NCI-H1417 treated with DMSO at 0.1 percent for 48 hours (cell line): ENCODE measurements at regions not wholly inside any gene's neighbourhood (a gene's known extent, or its start where the extent isn't known, plus 50 kb on each side); places are given as distances from the start of the nearest gene placed in this dataset.
"Not testable (repeated sequence)": the region's sequence is repeated elsewhere in the genome, so short reads cannot be mapped to it uniquely, and the experiment has no call there.

Source experiments
- DNase-seq: peaks from one replicate; lab custom pipeline; 2025; lab: John Stamatoyannopoulos, UW

DNA sequence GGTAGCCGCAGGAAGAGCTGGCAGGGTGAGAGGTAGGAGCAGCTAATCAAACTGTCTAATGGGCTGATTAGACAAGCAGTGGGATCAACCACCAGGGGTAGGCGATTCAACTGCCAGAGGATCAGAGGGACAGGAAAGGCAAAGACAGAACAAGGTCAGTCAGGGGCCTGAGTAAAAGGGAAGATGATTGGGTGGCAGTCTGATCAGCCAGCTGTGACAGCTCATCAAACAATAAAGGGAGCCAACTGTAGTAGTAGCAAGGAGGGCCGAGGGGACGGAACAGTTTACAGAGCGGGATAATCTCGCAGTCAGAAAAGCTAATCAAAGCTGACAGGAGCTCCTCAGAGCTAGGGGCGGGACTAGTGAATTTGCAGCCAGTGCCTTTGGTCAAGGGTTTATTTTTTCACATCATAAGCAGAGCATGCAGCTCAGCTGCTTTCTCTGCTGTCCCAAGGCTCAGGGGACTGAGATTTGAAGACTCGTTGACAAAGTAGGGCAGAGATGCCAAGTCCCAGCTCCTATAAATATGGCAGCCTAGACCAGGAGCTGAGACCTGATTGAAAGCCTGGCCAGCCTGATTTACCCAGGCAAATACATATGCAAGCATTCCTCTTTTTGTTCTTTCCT lies 418.2 kb downstream of the GABRG2 start:
- no peak for DNase-seq

DNA sequence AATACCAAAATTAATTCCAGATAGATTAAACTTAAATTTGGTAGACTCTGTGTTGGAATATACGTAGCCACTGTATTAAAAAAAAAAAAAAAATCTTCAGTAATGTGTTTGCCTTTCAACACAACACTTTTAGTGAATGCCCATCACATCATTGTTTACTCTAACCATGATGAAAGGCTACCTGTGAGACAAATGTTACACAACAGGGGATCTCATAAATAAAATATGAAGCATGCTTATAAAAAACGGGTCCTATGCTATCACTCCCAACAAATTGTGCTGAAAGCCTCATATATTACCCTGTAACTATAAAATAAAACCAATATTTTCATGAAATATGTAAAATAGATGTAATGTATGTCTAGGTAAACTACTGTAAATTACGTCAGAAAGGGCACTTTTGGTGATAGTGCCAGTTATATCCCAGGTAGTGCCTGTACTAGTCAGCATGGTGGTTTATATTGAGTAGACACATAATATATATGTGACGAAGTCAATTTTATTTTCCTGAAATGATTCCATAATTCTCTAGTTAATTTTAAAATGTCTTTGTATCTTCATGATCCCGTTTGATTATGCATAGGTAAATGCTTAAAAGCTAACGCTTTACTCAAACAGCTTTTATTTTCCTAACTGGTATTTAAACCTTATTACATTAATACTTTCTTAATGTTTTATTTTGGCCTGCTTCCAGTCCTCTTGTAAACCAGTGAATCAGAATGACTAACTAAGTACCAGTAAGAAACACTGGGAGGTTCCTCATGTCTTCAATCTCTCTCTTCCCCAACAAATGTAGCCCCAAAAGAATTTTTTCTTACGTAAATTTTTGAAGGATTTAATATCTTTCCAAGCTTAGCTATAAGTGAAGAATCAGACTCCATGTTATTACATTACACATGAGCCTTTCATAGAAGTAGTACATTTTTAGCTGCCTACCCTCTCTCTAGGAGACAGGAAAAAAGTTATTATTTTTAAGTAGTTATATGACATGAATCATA lies 420.3 kb downstream of the GABRG2 start:
- no peak for DNase-seq

DNA sequence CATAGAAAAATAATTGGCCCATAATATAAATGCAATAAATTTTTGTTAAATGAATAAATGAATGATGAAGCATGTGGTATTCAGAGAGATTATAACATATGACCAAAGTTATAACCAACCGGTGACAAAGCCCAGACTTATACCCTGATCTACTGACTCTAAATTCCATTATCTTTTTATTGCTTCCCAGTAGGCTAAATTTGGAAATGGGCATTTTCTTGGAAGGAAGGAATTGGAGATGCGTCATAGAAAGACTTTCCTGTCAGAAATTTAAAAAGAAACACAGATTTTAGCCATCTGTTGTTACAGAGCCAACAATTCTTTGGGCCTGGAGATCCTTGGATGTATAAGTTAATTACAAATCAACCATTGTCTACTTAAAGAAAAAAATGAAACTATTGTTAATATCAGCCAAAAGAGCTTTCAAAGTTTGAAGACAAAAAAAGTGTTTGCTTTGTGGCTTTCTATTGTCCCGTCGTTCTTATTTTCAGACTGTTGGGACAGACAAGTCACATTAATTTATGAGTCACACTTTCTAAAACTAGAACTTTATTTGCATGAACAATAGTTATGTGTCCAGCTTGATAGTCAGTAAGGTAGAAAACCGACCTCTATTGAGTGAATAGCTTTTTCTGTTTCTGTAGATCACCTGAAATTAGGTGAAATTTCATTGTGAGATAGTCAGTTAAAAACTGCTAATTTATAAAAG lies 428.7 kb downstream of the GABRG2 start:
- DNase-seq: no peak

DNA sequence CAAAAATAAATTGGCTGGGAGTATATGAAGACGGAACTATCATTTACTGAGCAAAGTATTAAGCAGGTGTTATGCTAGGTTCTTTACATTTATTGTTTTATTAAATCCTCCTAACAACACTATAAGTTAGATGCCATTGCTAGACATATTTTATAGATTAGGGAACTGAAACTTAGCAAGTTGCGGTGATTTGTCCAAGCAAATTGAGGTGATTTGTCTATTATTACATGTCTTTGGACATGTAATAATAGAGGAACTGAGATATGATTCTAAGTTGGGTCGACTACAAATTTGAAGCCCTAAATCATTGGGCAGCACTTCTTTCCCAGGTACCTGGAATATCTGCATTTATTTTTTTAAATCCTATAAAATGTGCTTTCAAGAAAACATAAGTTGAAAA lies 429.9 kb downstream of the GABRG2 start:
- no peak for DNase-seq

DNA sequence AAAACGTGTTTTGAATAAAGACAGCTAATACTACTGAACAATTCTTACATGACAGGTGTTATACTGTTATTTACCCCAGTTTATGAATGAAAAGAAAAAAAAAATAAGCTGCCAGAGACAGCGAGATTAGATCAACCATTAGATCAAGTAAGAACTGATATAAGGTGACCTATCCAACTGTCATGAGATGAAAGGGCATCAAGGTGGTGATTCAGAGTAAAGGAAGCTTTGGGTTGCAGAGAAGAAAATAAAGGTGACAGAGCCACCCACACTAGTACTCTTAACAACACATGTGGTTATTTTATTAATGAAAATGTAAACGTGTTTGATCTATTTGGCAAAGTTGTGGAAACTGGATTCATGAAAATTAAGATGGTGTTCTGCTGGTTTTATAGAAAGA lies 435.2 kb downstream of the GABRG2 start:
- DNase-seq: no peak

DNA sequence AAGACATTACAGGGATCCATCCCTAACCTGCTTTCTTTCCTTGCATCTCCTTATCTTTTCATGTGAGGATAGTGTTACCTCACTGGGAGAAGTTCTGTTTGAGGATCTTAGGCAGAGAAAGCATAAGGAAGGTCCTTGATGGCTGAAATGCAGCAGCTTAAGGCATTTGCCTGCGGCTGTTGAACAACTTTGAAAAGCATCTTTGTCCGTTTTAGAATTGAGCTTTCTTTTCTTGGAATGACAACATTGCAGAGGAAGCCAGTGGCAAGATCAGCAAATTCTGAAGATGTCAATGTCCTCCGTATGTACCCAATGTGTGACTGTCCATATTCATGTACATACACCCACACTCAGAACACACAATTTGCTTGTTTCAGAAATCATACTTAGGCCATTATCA lies 436.2 kb downstream of the GABRG2 start:
- DNase-seq: no peak

DNA sequence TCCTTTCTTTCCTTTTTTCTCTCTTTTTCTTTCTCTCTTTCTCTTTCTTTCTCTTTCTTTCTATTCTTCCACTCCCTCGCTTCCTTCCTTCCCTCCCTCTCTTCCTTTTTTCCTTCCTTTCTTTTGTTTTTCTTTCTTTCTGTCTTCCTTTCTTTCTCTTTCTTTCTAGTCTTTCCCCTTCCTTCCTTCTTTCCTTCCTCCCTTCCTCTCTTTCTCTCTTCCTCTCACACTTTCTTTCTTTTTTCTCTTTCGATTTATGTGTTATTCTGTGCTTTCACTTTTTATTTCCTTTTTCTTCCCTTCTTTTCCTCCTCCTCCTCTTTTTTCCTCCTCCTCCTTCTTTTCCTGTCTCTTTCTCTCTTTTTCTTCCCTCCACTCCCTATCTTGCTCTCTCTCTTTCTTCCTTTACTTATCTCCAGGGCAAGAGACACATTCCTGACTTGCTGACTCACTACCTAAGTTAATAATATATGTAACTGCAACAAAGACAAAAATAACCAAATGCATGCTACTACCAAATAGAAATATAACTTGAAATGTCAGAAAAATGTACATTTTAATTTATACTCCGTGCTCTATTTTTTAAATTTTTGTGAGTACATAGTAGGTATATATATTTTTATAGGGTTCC lies 445.5 kb downstream of the GABRG2 start:
- no peak for DNase-seq

DNA sequence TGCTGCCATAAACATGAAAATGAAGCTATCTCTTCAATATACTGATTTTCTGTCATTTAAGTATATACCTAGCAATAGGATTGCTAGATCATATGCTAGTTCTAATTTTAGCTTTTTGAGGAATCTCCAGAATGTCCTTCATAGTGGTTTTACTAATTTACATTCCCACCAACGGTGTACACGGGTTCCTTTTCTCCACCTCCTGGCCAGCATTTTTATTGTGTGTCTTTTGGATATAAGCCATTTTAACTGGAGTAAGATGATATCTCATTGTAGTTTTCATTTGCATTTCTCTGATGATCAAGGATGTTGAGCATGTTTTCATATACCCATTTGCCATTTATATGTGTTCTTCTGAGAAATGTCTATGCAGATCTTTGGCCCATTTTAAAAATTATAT lies 446.5 kb downstream of the GABRG2 start:
- DNase-seq: no peak

DNA sequence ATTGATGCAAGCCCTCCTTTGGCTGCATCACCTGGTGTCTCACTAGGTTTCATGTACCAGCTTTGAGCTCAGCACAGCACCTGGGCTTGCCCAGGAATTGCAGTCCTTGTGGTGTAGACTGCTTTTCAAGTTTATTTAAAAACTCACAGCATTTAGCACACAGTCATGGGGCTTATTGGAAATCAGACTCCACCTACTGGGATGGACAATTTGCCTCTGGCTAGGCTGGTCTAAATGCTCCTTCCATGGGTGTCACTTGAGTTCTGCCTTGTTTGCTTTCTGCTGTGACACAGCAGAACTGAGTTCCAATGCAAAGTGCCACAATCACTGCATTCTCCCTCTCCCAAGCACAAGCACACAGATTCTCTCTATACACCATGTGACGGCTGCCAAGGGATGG lies 453.3 kb downstream of the GABRG2 start:
- DNase-seq: no peak

DNA sequence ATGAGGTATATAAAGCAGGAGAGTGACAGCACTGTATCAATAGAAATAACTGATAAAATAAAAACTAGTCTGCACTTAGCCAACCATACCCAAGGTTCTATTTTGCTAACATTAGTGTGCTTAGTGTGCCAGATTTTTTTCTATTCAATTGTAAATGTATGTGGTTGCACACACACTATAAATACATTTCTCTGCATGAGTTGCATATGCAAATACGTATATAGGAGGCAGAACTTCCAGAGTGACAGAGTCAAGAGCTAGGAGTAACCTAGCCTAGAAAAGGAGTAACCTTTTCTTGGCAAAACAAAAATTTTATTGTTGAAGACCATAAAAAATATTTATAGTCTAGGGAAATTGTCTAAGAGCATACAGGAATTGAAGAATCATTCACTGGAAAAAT lies 461.6 kb downstream of the GABRG2 start:
- no peak for DNase-seq

DNA sequence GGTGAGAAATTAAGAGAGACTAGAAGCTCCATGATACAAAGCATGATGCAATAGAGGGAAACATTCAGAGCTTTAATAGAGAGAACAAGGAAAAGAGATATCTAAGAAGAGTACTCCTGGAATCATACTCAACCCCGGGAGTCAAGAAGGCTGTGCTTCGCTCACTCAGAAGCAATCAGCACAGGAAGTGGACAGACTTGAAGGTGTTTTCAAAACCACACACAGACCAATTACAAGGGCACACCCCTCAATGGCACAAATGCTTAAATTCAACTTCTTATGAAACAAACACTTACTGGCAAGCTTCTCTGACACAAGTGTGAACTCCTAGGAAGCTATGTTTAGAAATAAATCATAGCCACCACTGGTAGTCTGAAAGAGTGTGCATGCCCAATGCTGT lies 462.3 kb downstream of the GABRG2 start:
- no peak for DNase-seq

DNA sequence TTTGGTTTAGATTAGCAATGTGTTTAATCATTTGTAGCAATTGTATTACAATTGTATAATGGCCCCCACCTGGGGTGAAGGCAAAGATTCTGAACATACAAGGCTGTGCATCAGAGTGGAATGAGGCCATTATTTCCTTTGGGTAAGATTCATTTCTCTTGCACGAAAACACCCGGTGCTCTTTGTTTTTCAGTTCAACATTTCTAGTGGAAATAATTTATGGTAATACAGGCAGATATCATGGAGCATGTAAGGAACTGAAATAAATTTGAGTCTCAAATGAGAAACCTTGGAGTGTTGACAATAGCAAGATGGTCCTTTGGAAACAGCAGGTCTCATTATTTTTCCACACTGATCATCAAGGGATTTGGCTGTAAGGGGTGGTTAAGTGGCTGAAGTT lies 475.9 kb downstream of the GABRG2 start:
- no peak for DNase-seq

DNA sequence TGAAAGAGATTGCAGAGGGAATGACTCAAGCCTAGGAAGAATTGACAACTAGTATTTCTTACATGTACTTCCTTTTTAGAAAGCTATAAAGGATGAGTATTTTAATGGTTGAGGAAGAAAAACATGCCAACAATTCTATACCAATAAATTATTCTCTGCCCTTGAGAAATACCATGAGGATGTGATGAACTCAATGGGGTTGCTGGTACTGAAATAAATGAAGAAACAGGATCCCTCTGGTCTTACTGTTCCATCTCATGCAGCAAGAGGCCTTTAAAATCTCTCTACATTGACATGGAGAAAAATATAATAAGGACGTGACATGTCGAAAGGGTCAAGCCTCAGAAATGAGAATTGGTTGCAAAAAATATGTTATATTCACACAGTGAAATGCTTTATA lies 477.3 kb downstream of the GABRG2 start:
- no peak for DNase-seq

DNA sequence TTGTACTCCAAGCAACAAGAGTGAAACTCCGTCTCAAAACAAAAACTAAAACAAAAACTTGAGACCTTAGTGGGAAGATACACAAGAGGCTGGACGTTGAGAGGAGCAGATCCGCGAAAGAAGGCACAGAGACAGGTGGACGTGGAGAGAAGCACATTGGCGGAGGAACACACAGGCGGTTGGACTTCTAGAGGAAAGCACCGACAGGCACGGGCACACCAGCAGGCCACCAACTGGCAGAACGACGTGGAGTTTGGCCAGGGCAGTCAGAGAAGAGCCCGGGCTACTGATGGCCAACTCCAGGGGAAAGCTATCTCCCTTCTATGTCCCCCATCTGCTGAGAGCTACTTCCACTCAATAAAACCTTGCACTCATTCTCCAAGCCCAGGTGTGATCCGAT lies 482.7 kb downstream of the GABRG2 start:
- no peak for DNase-seq

DNA sequence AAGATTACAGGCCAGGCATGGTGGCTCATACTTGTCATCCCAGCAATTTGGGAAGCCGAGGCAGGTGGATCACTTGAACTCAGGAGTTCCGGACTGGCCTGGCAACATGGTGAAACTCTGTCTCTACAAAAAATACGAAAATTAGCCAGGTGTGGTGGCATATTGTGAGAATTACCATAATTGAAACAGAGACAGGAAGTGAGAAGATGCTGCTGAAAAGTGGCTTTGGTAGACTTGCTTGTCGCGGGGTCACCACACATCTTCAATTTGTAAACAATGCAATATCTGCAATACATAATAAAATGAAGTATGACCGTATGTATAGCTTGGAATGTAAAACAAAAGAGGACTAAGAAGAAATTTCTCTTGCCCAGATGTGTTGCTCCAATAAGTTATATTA lies 490.5 kb downstream of the GABRG2 start:
- DNase-seq: no peak

DNA sequence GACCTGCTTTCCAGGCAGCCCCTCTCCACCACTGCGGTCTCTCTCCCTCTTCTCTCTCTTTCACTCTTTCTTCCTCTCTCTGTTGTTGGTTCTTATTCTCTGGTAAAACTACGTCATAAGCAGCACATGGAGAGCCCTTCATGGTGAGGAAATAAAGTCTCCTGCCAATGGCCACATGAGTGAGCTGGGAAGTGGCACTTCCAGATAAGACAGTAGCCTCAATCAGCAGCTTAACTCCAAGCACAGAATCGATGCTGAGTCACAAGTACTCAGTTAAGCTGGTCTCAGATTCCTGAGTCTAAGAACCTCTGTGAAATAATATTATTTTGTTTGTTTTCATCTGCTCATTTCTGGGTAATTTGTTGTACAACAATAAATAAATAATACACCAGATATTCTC lies 500.1 kb downstream of the GABRG2 start:
- no peak for DNase-seq

DNA sequence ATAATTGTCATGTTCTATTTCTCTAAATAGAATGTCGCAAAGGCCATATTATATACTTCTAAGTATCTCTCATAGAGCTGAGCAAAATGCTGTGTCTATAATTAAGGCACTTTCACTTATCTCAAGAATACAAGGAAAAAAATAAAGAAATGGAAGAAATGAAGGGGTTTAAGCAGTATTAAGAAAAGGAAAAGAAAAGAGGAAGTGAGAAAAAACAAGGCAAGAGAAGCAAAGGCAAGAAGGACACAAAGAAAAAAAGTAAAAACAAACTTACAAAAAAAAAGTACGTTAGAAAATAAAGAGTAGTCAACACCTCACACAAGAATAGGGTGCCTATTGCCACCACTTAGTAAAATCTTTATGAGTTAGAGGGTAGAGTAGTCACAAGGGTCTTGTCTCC lies 506.2 kb downstream of the GABRG2 start:
- DNase-seq: no peak

DNA sequence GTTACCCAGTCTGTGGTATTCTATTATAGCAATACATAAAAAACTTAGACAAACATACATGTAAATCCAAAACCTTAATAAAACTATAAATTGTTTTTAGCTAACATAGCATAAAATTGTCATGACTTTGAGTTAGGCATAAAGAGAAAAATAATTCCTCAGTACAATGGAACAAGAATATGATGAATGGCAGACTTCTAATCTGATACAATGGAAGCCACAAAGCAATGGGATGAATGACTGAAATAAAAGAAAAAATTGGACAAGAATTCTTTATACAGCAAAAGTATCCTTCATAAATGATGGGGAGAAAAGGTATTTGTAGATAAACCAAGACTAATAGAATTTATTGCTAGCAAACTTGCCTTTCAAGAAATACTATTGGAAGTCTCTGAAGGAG lies 524.2 kb downstream of the GABRG2 start:
- no peak for DNase-seq

DNA sequence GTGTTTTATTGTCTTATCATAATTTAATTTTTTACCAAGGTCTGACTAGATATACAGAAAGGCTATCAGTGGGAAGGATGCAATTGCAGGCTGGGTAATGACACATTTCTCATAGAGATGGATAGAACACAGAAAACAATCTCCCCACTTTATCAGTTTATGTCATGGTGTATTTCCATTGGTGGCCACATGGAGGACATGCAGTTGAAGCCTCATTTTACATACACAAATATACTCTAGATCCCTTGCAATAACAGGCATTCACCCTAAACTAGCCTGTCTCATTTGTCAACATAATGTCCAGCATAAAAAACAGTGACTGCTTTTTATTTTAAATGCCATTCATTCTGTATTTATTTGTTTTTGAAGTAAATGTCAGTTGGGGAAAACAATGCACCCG lies 526.3 kb downstream of the GABRG2 start:
- DNase-seq: no peak

DNA sequence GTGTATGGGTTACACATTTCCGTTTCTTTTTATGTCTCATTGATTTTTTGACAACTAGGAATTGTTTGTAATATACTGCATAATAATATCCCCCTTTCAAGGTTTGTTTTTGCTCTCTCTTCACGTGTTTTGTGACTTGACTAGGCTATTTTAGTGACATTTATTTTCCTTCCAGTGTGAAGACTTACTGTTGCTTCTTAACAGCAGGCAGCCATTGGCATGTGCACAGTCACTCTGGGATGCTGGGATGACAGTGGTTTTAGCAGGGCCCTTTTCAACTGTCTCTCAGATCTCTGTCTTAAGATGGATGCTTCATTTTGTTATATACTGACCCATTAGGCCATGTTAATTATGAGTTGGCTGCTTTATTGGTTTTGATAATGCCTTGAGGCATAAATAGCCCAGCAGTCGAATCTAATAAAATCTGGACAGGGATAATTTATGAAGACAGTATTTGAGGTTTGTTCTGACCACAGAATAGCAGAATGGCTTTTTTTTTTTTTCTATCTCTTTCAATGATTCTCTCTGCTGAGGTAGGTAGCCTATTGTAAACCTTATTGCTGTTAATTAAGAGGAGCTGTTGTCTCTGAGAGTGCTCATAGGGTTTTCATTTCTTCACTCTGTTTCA lies 536.0 kb downstream of the GABRG2 start:
- peak; percentile 1 for DNase-seq

DNA sequence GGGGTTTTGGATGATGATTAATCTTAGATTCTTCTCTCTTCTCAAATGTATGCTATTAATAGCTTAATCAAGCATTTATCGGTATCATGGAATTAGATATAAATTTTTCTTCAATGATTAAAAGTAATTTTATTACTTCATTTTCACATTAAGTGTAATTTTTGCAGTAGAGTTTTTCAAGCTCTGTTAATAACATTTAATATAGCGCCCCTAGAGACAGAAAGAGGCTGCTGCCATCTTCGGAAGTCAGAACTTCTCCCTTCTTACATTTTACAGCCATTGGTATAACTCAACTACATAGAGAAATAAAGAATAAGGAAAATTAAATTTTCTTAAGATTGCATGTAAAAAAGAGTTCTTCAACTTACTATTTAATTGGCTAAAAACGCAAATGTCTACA lies 540.3 kb downstream of the GABRG2 start:
- no peak for DNase-seq

DNA sequence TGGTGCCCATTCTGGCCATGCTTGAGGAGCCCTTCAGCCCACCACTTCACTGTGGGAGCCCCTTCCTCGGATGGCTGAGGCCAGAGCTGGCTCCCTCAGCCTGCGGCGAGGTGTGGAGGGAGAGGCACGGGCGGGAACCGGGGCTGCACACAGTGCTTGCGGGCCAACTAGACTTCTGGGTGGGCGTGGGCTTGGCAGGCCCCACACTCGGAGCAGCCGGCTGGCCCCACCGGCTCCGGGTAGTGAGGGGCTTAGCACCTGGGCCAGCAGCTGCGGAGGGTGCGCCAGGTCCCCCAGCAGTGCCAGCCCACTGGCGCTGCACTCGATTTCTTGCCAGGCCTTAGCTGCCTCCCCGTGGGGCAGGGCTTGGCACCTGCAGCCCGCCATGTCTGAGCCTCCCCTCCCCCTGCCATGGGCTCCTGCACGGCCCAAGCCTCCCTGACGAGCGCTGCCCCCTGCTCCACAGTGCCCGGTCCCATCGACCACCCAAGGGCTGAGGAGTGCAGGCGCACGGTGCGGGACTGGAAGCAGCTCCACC lies 554.2 kb downstream of the GABRG2 start:
- DNase-seq: not testable (repeated sequence)
